Kidney (tissue), 13 donors: ENCODE measurements at regions not wholly inside any gene's neighbourhood (a gene's known extent, or its start where the extent isn't known, plus 50 kb on each side); places are given as distances from the start of the nearest gene placed in this dataset.

Experiments
- DNase-seq, 5 donors: peaks; one replicate each; pipeline ENCODE4 v3.0.0-alpha.2; 2013 to 2020
- FAIRE-seq: peaks from 2 replicates; lab custom pipeline; 2012; peaks lifted over from hg19 to GRCh38; lab: Jason Lieb, UNC
- H3K27ac ChIP-seq, 2 donors: one replicate each; pipeline ENCODE4 v1.7.0; 2013; ENCODE audit warnings: low read depth in 2 of 2, low read length in 2 of 2, inconsistent platforms in 1 of 2
- H3K27me3 ChIP-seq: one replicate; pipeline ENCODE4 v1.7.1; 2013; ENCODE audit warnings: low read length, inconsistent platforms; ENCODE audit not compliant: control insufficient read depth, insufficient read depth
- H3K36me3 ChIP-seq, 3 donors: one replicate each; pipeline versions ENCODE4 v1.7.0 to v1.7.1; 2013; ENCODE audit warnings: low read length in 3 of 3, control low read depth in 1 of 3, inconsistent platforms in 1 of 3; ENCODE audit not compliant: insufficient read depth in 3 of 3, control insufficient read depth in 2 of 3
- H3K4me1 ChIP-seq, 3 donors: one replicate each; pipeline versions ENCODE4 v1.7.0 to v1.7.1; 2013; ENCODE audit warnings: low read length in 3 of 3, inconsistent platforms in 1 of 3, low read depth in 1 of 3; ENCODE audit not compliant: control insufficient read depth in 2 of 3, insufficient read depth in 2 of 3
- H3K4me3 ChIP-seq, 3 donors: one replicate each; pipeline versions ENCODE4 v1.7.0 to v1.8.1; 2013; ENCODE audit warnings: low read length in 3 of 3, control low read depth in 1 of 3, inconsistent platforms in 1 of 3
- H3K9ac ChIP-seq, 3 donors: one replicate each; pipeline versions ENCODE4 v1.7.0 to v1.7.1; 2013; ENCODE audit warnings: low read length in 3 of 3, control low read depth in 1 of 3, inconsistent platforms in 1 of 3
- H3K9me3 ChIP-seq, 3 donors: one replicate each; pipeline versions ENCODE4 v1.7.0 to v1.7.1; 2013; ENCODE audit warnings: low read length in 3 of 3, control low read depth in 1 of 3, inconsistent platforms in 1 of 3; ENCODE audit not compliant: control insufficient read depth in 2 of 3, insufficient read depth in 1 of 3
- intact Hi-C: fragments of 100-400 bp; cut with DNase I; formaldehyde crosslinking; loops from one replicate; pipeline ENCODE4 v1.11.1; 2022
- TF ChIP-seq, protein P1 (sequence below): IDR thresholded peaks from 3 replicates; pipeline ENCODE4 v1.5.1; 2012; ENCODE audit warnings: mild to moderate bottlenecking, moderate library complexity, borderline replicate concordance; ENCODE audit not compliant: insufficient read depth; ENCODE audit errors: extremely low read depth
- donor health status: control.
- donor health status: control.
- donor health status: control.
- donor health status: control.
- donor health status: control.
- donor health status: DM: yes; HTN: yes; CAD: no.
- donor health status: Normal renal cell carcinoma (clear cell type).

DNA sequence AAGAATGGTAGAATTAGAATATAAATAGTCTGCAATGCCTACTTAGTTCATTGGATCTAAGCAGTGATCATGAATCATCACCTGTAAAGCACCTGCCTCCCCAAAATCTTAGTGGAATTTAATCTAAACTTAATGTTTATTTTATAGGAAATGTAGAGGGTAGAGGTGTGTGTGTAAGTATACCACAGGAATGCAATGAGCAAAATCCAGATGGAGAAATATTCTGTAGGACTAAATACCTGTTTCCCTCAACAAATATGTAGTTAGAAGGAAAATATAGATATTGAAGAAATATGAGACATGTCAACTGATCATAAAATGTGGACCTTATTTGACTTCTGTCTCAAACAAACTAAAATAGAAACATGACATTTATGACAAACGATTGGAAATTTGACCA lies 839.2 kb upstream of the FBXO33 start:
- TF ChIP-seq, protein P1, sequence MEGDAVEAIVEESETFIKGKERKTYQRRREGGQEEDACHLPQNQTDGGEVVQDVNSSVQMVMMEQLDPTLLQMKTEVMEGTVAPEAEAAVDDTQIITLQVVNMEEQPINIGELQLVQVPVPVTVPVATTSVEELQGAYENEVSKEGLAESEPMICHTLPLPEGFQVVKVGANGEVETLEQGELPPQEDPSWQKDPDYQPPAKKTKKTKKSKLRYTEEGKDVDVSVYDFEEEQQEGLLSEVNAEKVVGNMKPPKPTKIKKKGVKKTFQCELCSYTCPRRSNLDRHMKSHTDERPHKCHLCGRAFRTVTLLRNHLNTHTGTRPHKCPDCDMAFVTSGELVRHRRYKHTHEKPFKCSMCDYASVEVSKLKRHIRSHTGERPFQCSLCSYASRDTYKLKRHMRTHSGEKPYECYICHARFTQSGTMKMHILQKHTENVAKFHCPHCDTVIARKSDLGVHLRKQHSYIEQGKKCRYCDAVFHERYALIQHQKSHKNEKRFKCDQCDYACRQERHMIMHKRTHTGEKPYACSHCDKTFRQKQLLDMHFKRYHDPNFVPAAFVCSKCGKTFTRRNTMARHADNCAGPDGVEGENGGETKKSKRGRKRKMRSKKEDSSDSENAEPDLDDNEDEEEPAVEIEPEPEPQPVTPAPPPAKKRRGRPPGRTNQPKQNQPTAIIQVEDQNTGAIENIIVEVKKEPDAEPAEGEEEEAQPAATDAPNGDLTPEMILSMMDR, result no peak
- DNase-seq (no peak), FAIRE-seq (peak; percentile 47)
- no peak overlapping the region for H3K4me3 ChIP-seq
- H3K36me3 ChIP-seq, result no peaks in the 10 kb centered on the region
- intact Hi-C loops, result no loop called here
- H3K27ac ChIP-seq, result no peak overlapping the region
- H3K9me3 ChIP-seq, result no peaks in the 10 kb centered on the region
- no peak overlapping the region for H3K9ac ChIP-seq
- no peaks in the 10 kb centered on the region for H3K4me1 ChIP-seq
- H3K27me3 ChIP-seq, result no peaks in the 10 kb centered on the region

DNA sequence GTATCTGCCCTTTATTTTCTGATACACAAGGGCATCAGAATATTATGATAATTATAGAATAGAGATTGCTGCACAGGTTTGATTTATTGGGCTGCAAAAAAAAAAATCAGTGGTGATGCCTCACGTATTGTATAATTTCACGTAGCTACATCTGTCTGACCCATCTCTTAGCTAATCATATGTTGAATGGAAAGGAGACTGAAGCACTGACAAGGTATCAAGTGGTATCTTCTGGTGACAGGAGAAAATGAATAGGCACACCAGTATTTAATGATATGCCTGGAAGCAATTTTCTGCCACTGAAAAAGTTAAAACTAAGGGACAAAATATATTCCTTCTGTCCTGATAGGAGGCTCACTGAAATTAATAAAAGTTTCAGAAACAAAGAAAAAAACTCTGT lies 837.2 kb upstream of the FBXO33 start:
- no peak for DNase-seq
- intact Hi-C loops, result no loop called here

DNA sequence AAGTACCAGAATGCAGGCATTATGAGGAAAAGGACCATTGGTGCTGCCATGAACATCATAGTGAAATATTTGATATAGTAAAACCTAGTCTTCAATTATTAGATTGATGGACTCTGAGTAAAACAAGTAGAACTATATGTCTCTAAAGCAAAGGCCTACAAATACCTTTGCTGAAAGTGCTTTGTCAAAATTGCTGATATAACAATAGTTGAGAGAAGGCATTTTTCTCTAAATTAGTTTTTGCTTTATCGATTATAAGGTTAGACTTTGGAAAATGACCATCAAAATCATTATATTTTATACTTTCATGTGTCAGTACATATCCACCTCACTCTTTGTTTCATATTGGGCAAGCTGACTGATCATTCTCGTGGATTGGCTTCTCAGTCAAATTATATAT lies 836.0 kb upstream of the FBXO33 start:
- no peak overlapping the region for H3K27ac ChIP-seq

More for the DNA sequence above, 837.2 kb upstream of the FBXO33 start:
- no peak overlapping the region for H3K27ac ChIP-seq
- H3K27me3 ChIP-seq, result no peaks in the 10 kb centered on the region
- FAIRE-seq, result no peak
- no peaks in the 10 kb centered on the region for H3K4me1 ChIP-seq
- no peaks in the 10 kb centered on the region for H3K36me3 ChIP-seq
- H3K9me3 ChIP-seq, result no peaks in the 10 kb centered on the region
- TF ChIP-seq, protein P1, result no peak
- H3K9ac ChIP-seq, result no peak overlapping the region
- no peak overlapping the region for H3K4me3 ChIP-seq

More for the DNA sequence above, 836.0 kb upstream of the FBXO33 start:
- intact Hi-C loops, result no loop called here
- H3K36me3 ChIP-seq, result no peaks in the 10 kb centered on the region
- no peak overlapping the region for H3K9ac ChIP-seq
- no peak overlapping the region for H3K4me3 ChIP-seq
- FAIRE-seq (no peak), DNase-seq (no peak)
- TF ChIP-seq, protein P1, result no peak
- no peaks in the 10 kb centered on the region for H3K4me1 ChIP-seq
- no peaks in the 10 kb centered on the region for H3K27me3 ChIP-seq
- H3K9me3 ChIP-seq, result no peaks in the 10 kb centered on the region
